Activated T-helper 1 cell treated with anti-CD3 and anti-CD28 coated beads, Interleukin-12 subunit alpha, Interleukin-12 subunit beta, Interleukin-2, Interleukin-4 antibody, amounts not matched to agents 30 ng/mL and 10 ng/mL and 1 ng/mL, durations not matched to agents 14 hours and 24 hours and 36 hours (primary cell): ENCODE measurements at regions not wholly inside any gene's neighbourhood (a gene's known extent, or its start where the extent isn't known, plus 50 kb on each side); places are given as distances from the start of the nearest gene placed in this dataset.

Source experiments
- DNase-seq: peaks from one replicate; pipeline ENCODE4 v3.0.0; 2021; ENCODE audit warnings: low spot score
- H3K27ac Mint-ChIP-seq: one replicate; pipeline ENCODE4 v1.8.0; 2021; ENCODE audit warnings: mild to moderate bottlenecking, mixed read lengths
- H3K27me3 Mint-ChIP-seq: one replicate; pipeline ENCODE4 v1.8.0; 2022; ENCODE audit warnings: mild to moderate bottlenecking, moderate library complexity, mixed read lengths; ENCODE audit not compliant: insufficient read depth
- H3K36me3 Mint-ChIP-seq: one replicate; pipeline ENCODE4 v1.8.0; 2021; ENCODE audit warnings: low read depth, mixed read lengths
- H3K4me1 Mint-ChIP-seq: one replicate; pipeline ENCODE4 v1.8.0; 2021; ENCODE audit warnings: low read depth, mixed read lengths
- H3K4me3 Mint-ChIP-seq: one replicate; pipeline ENCODE4 v1.8.0; 2021; ENCODE audit warnings: mild to moderate bottlenecking, moderate library complexity, mixed read lengths
- H3K9me3 Mint-ChIP-seq: one replicate; pipeline ENCODE4 v1.8.0; 2021; ENCODE audit warnings: mixed read lengths
- intact Hi-C: fragments of 100-400 bp; cut with micrococcal nuclease; formaldehyde crosslinking; loops from one replicate; pipeline ENCODE4 v1.15.1; 2024

- H3K27ac Mint-ChIP-seq = no peak overlapping the region
- no peaks in the 10 kb centered on the region for H3K9me3 Mint-ChIP-seq
Observed at GRCh38 chr9:13430368-13431221, 151.1 kb upstream of the MPDZ start.

GRCh38 chr9:13429301-13430190 lies 150.1 kb upstream of the MPDZ start:
- no peak for DNase-seq
- no peaks in the 10 kb centered on the region for H3K9me3 Mint-ChIP-seq
- H3K27ac Mint-ChIP-seq = no peak overlapping the region
- no peaks in the 10 kb centered on the region for H3K27me3 Mint-ChIP-seq
- no peaks in the 10 kb centered on the region for H3K4me1 Mint-ChIP-seq
- H3K4me3 Mint-ChIP-seq = no peak overlapping the region
- intact Hi-C loops = loop anchor here (5.0 kb wide), 1 partner anchor 1338 kb away; no protein-coding TSS in a partner anchor
- no peaks in the 10 kb centered on the region for H3K36me3 Mint-ChIP-seq

More at GRCh38 chr9:13430368-13431221, 151.1 kb upstream of the MPDZ start:
- Mint-ChIP-seq H3K4me3 (no peak overlapping the region), H3K27me3 (no peaks in the 10 kb centered on the region), H3K4me1 (no peaks in the 10 kb centered on the region), H3K36me3 (no peaks in the 10 kb centered on the region)
- DNase-seq = no peak
- intact Hi-C loops = no loop called here

GRCh38 chr9:13428766-13429165 lies 149.3 kb upstream of the MPDZ start:
- H3K27me3 Mint-ChIP-seq = no peaks in the 10 kb centered on the region
- no peak overlapping the region for H3K4me3 Mint-ChIP-seq
- H3K9me3 Mint-ChIP-seq = no peaks in the 10 kb centered on the region
- no peaks in the 10 kb centered on the region for H3K4me1 Mint-ChIP-seq
- no peak overlapping the region for H3K27ac Mint-ChIP-seq
- intact Hi-C loops = loop anchor here (5.0 kb wide), 1 partner anchor 1339 kb away; no protein-coding TSS in a partner anchor
- no peak for DNase-seq
- H3K36me3 Mint-ChIP-seq = no peaks in the 10 kb centered on the region

GRCh38 chr9:13427587-13427986 lies 148.1 kb upstream of the MPDZ start:
- intact Hi-C loops = loop anchor here (1.0 to 5.0 kb wide), 2 partner anchors 1001 to 1340 kb away; no protein-coding TSS in a partner anchor
- no peak overlapping the region for H3K4me3 Mint-ChIP-seq
- no peaks in the 10 kb centered on the region for H3K27me3 Mint-ChIP-seq
- DNase-seq = no peak
- no peaks in the 10 kb centered on the region for H3K4me1 Mint-ChIP-seq
- H3K27ac Mint-ChIP-seq = no peak overlapping the region
- no peaks in the 10 kb centered on the region for H3K9me3 Mint-ChIP-seq
- no peaks in the 10 kb centered on the region for H3K36me3 Mint-ChIP-seq

- no peaks in the 10 kb centered on the region for H3K36me3 Mint-ChIP-seq
- no peaks in the 10 kb centered on the region for H3K9me3 Mint-ChIP-seq
- no peaks in the 10 kb centered on the region for H3K4me1 Mint-ChIP-seq
- no peak overlapping the region for H3K4me3 Mint-ChIP-seq
- DNase-seq = no peak
- no peak overlapping the region for H3K27ac Mint-ChIP-seq
- H3K27me3 Mint-ChIP-seq = no peaks in the 10 kb centered on the region
- intact Hi-C loops = loop anchor here (1.0 to 5.0 kb wide), 2 partner anchors 1002 to 1341 kb away; no protein-coding TSS in a partner anchor
Observed at GRCh38 chr9:13426606-13427005, 147.1 kb upstream of the MPDZ start.

- no peaks in the 10 kb centered on the region for H3K9me3 Mint-ChIP-seq
- H3K4me3 Mint-ChIP-seq = no peak overlapping the region
- H3K27me3 Mint-ChIP-seq = no peaks in the 10 kb centered on the region
- DNase-seq = no peak
- no peaks in the 10 kb centered on the region for H3K4me1 Mint-ChIP-seq
- intact Hi-C loops = loop anchor here (5.0 kb wide), 1 partner anchor 1342 kb away; no protein-coding TSS in a partner anchor
- H3K36me3 Mint-ChIP-seq = no peaks in the 10 kb centered on the region
- no peak overlapping the region for H3K27ac Mint-ChIP-seq
Observed at GRCh38 chr9:13424872-13425271, 145.4 kb upstream of the MPDZ start.

GRCh38 chr9:13424204-13424603 lies 144.7 kb upstream of the MPDZ start:
- H3K4me1 Mint-ChIP-seq = no peaks in the 10 kb centered on the region
- DNase-seq = no peak
- H3K4me3 Mint-ChIP-seq = no peak overlapping the region
- no peaks in the 10 kb centered on the region for H3K27me3 Mint-ChIP-seq
- intact Hi-C loops = no loop called here
- H3K36me3 Mint-ChIP-seq = no peaks in the 10 kb centered on the region
- H3K9me3 Mint-ChIP-seq = no peaks in the 10 kb centered on the region
- no peak overlapping the region for H3K27ac Mint-ChIP-seq

GRCh38 chr9:13414349-13414748 lies 134.9 kb upstream of the MPDZ start:
- no peaks in the 10 kb centered on the region for H3K4me1 Mint-ChIP-seq
- H3K36me3 Mint-ChIP-seq = no peaks in the 10 kb centered on the region
- H3K9me3 Mint-ChIP-seq = no peaks in the 10 kb centered on the region
- intact Hi-C loops = no loop called here
- H3K27ac Mint-ChIP-seq = no peak overlapping the region
- no peak for DNase-seq
- H3K4me3 Mint-ChIP-seq = no peak overlapping the region
- no peaks in the 10 kb centered on the region for H3K27me3 Mint-ChIP-seq

GRCh38 chr9:13412331-13412730 lies 132.8 kb upstream of the MPDZ start:
- no peaks in the 10 kb centered on the region for H3K36me3 Mint-ChIP-seq
- H3K4me3 Mint-ChIP-seq = no peak overlapping the region
- no peaks in the 10 kb centered on the region for H3K4me1 Mint-ChIP-seq
- no peak for DNase-seq
- no peak overlapping the region for H3K27ac Mint-ChIP-seq
- H3K27me3 Mint-ChIP-seq = no peaks in the 10 kb centered on the region
- intact Hi-C loops = no loop called here
- H3K9me3 Mint-ChIP-seq = no peaks in the 10 kb centered on the region

GRCh38 chr9:13411791-13412190 lies 132.3 kb upstream of the MPDZ start:
- H3K9me3 Mint-ChIP-seq = no peaks in the 10 kb centered on the region
- no peak overlapping the region for H3K4me3 Mint-ChIP-seq
- H3K36me3 Mint-ChIP-seq = no peaks in the 10 kb centered on the region
- intact Hi-C loops = no loop called here
- DNase-seq = no peak
- no peaks in the 10 kb centered on the region for H3K4me1 Mint-ChIP-seq
- H3K27me3 Mint-ChIP-seq = no peaks in the 10 kb centered on the region
- H3K27ac Mint-ChIP-seq = no peak overlapping the region

- intact Hi-C loops = no loop called here
- DNase-seq = no peak
- no peak overlapping the region for H3K4me3 Mint-ChIP-seq
- H3K36me3 Mint-ChIP-seq = no peaks in the 10 kb centered on the region
- H3K27ac Mint-ChIP-seq = no peak overlapping the region
- no peaks in the 10 kb centered on the region for H3K27me3 Mint-ChIP-seq
- H3K4me1 Mint-ChIP-seq = no peaks in the 10 kb centered on the region
- H3K9me3 Mint-ChIP-seq = no peaks in the 10 kb centered on the region
Observed at GRCh38 chr9:13410566-13411031, 131.1 kb upstream of the MPDZ start.

- no peak overlapping the region for H3K4me3 Mint-ChIP-seq
- no peaks in the 10 kb centered on the region for H3K36me3 Mint-ChIP-seq
- H3K9me3 Mint-ChIP-seq = peaks cover 4% of the 10 kb centered on the region
- H3K27me3 Mint-ChIP-seq = no peaks in the 10 kb centered on the region
- no peaks in the 10 kb centered on the region for H3K4me1 Mint-ChIP-seq
- H3K27ac Mint-ChIP-seq = no peak overlapping the region
- no peak for DNase-seq
- intact Hi-C loops = no loop called here
Observed at GRCh38 chr9:13397661-13398060, 118.2 kb upstream of the MPDZ start.

- Mint-ChIP-seq H3K36me3 (no peaks in the 10 kb centered on the region), H3K27me3 (no peaks in the 10 kb centered on the region), H3K27ac (no peak overlapping the region), H3K4me3 (no peak overlapping the region), H3K9me3 (peaks cover 4% of the 10 kb centered on the region), H3K4me1 (no peaks in the 10 kb centered on the region)
- no peak for DNase-seq
- intact Hi-C loops = no loop called here
Observed at GRCh38 chr9:13397220-13397619, 117.7 kb upstream of the MPDZ start.
